IMR-90 (cell line): ENCODE measurements at regions not wholly inside any gene's neighbourhood (a gene's known extent, or its start where the extent isn't known, plus 50 kb on each side); places are given as distances from the start of the nearest gene placed in this dataset.

Experiments used
- ATAC-seq: fragments of 200-7000 bp; cut with Tn5 transposase; 2 replicates; pipeline ENCODE4 v1.9.1; 2020; ENCODE audit warnings: low read depth, mild to moderate bottlenecking, moderate library complexity
- BruUV-seq: library from RNA; stranded (reverse); fragments of 400-500 nt; replicated peaks from 2 replicates; lab custom pipeline; 2021; lab: Mats Ljungman, UMichigan
- CTCF ChIA-PET: fragments of 300-600 bp; formaldehyde crosslinking; extraction: SDS; loops from one replicate; lab custom pipeline; 2021; ENCODE audit warnings: antibody characterized with exemption; lab: Yijun Ruan, JAX
- POLR2A ChIA-PET: fragments of 300-600 bp; sonication (Branson Sonifier 250); formaldehyde crosslinking; loops from one replicate; lab custom pipeline; 2022; ENCODE audit warnings: antibody characterized with exemption; ENCODE audit not compliant: unreplicated experiment; lab: Charles Lee
- DNase-seq: peaks from one replicate; pipeline ENCODE4 v3.0.0; 2013
- H2AFZ ChIP-seq: replicated peaks from 2 replicates; pipeline ENCODE3; 2013; ENCODE audit warnings: low read length, mild to moderate bottlenecking; ENCODE audit not compliant: poor library complexity
- H2AK5ac ChIP-seq: 2 replicates; pipeline ENCODE4 v1.6.1; 2013; ENCODE audit warnings: low read depth, low read length, inconsistent platforms
- H2AK9ac ChIP-seq: replicated peaks from 2 replicates; pipeline ENCODE3; 2013; ENCODE audit warnings: mild to moderate bottlenecking, low read depth, low read length, moderate library complexity; ENCODE audit not compliant: poor library complexity
- H2BK120ac ChIP-seq: 2 replicates; pipeline ENCODE4 v1.6.1; 2013; ENCODE audit warnings: low read depth, low read length, inconsistent platforms
- H2BK15ac ChIP-seq: 3 replicates; pipeline ENCODE4 v1.6.1; 2013; ENCODE audit warnings: low read depth, low read length, inconsistent platforms
- H2BK20ac ChIP-seq: 2 replicates; pipeline ENCODE4 v1.6.1; 2013; ENCODE audit warnings: low read depth, mild to moderate bottlenecking, inconsistent platforms, low read length, moderate library complexity
- H2BK5ac ChIP-seq: 2 replicates; pipeline ENCODE4 v1.6.1; 2013; ENCODE audit warnings: mild to moderate bottlenecking, low read depth, low read length, inconsistent platforms; ENCODE audit not compliant: poor library complexity, severe bottlenecking
- H3K14ac ChIP-seq: replicated peaks from 2 replicates; pipeline ENCODE4 v1.6.1; 2013; ENCODE audit warnings: low read depth, low read length, inconsistent platforms
- H3K18ac ChIP-seq: 2 replicates; pipeline ENCODE4 v1.6.1; 2013; ENCODE audit warnings: low read depth, low read length, control low read depth
- H3K23ac ChIP-seq: 2 replicates; pipeline ENCODE4 v1.6.1; 2013; ENCODE audit warnings: low read depth, low read length, inconsistent platforms
- H3K27ac ChIP-seq: 2 replicates; pipeline ENCODE4 v1.5.1; 2013; ENCODE audit warnings: mild to moderate bottlenecking, control low read depth, low read length; ENCODE audit not compliant: insufficient read depth
- H3K27me3 ChIP-seq: 2 replicates; pipeline ENCODE4 v1.6.1; 2013; ENCODE audit warnings: low read length; ENCODE audit not compliant: control insufficient read depth, insufficient read depth
- H3K36me3 ChIP-seq: 2 replicates; pipeline ENCODE4 v1.6.1; 2013; ENCODE audit warnings: low read length, mixed read lengths; ENCODE audit not compliant: control insufficient read depth, insufficient read depth
- H3K4ac ChIP-seq: 2 replicates; pipeline ENCODE4 v1.6.1; 2013; ENCODE audit warnings: low read depth, low read length, inconsistent platforms
- H3K4me1 ChIP-seq: 2 replicates; pipeline ENCODE4 v1.6.1; 2013; ENCODE audit warnings: low read length, mixed read lengths; ENCODE audit not compliant: control insufficient read depth, insufficient read depth
- H3K4me2 ChIP-seq: 2 replicates; pipeline ENCODE4 v1.6.1; 2013; ENCODE audit warnings: low read depth, mild to moderate bottlenecking, control low read depth, low read length, moderate library complexity
- H3K4me3 ChIP-seq: 2 replicates; pipeline ENCODE4 v1.5.1; 2013; ENCODE audit warnings: low read depth, mild to moderate bottlenecking, control low read depth, low read length, moderate library complexity; ENCODE audit not compliant: insufficient read depth
- H3K56ac ChIP-seq: 2 replicates; pipeline ENCODE4 v1.6.1; 2013; ENCODE audit warnings: low read length, inconsistent platforms; ENCODE audit not compliant: insufficient read depth; ENCODE audit errors: extremely low read depth
- H3K79me1 ChIP-seq, 2 experiments: 2 replicates each; pipeline ENCODE4 v1.6.1; 2013; ENCODE audit warnings: low read length in 2 of 2, inconsistent platforms in 1 of 2, low read depth in 1 of 2
- H3K9ac ChIP-seq: 2 replicates; pipeline ENCODE4 v1.6.1; 2013; ENCODE audit warnings: low read depth, low read length, control low read depth
- H3K9me1 ChIP-seq: 2 replicates; pipeline ENCODE4 v1.6.1; 2013; ENCODE audit warnings: low read length, inconsistent platforms; ENCODE audit not compliant: insufficient read depth
- H3K9me3 ChIP-seq: 2 replicates; pipeline ENCODE4 v1.6.1; 2013; ENCODE audit warnings: low read length; ENCODE audit not compliant: control insufficient read depth, insufficient read depth
- H4K20me1 ChIP-seq: 2 replicates; pipeline ENCODE4 v1.6.1; 2013; ENCODE audit warnings: low read length, inconsistent platforms; ENCODE audit not compliant: insufficient read depth
- H4K5ac ChIP-seq: 2 replicates; pipeline ENCODE4 v1.6.1; 2013; ENCODE audit warnings: mild to moderate bottlenecking, low read depth, low read length, control low read depth
- H4K8ac ChIP-seq, 2 experiments: 2 replicates each; pipeline ENCODE4 v1.6.1; 2013; ENCODE audit warnings: low read depth in 2 of 2, low read length in 2 of 2, control low read depth in 1 of 2, inconsistent platforms in 1 of 2
- H4K91ac ChIP-seq: 2 replicates; pipeline ENCODE4 v1.6.1; 2013; ENCODE audit warnings: low read depth, low read length, inconsistent platforms; ENCODE audit not compliant: insufficient read depth
- BHLHE40 ChIP-seq: fragments of 150-350 bp; IDR thresholded peaks from 2 replicates; pipeline ENCODE4 v1.6.1; 2016; ENCODE audit warnings: mild to moderate bottlenecking, low read depth, low read length
- CEBPB ChIP-seq: IDR thresholded peaks from 2 replicates; pipeline ENCODE4 v1.6.1; 2012; ENCODE audit warnings: low read depth, low read length, improper control_type of control experiment
- CHD1 ChIP-seq: IDR thresholded peaks from 2 replicates; pipeline ENCODE4 v1.6.1; 2012; ENCODE audit warnings: low read depth, low read length, improper control_type of control experiment
- FOS ChIP-seq: fragments of 150-350 bp; IDR thresholded peaks from 2 replicates; pipeline ENCODE4 v1.6.1; 2016; ENCODE audit warnings: low read depth, low read length
- MAFK ChIP-seq: IDR thresholded peaks from 2 replicates; pipeline ENCODE4 v1.6.1; 2012; ENCODE audit warnings: low read depth, low read length, improper control_type of control experiment
- MAZ ChIP-seq: IDR thresholded peaks from 2 replicates; pipeline ENCODE4 v1.6.1; 2012; ENCODE audit warnings: low read depth, mild to moderate bottlenecking, low read length, improper control_type of control experiment, moderate library complexity, borderline replicate concordance
- MXI1 ChIP-seq: IDR thresholded peaks from 2 replicates; pipeline ENCODE4 v1.6.1; 2012; ENCODE audit warnings: low read depth, mild to moderate bottlenecking, low read length, moderate library complexity, borderline replicate concordance
- NFE2L2 ChIP-seq: fragments of 150-350 bp; IDR thresholded peaks from 2 replicates; pipeline ENCODE4 v1.6.1; 2016; ENCODE audit warnings: low read depth, mild to moderate bottlenecking, low read length
- POLR2A ChIP-seq: IDR thresholded peaks from 2 replicates; pipeline ENCODE4 v1.6.1; 2012; ENCODE audit warnings: mild to moderate bottlenecking, low read depth, low read length
- RAD21 ChIP-seq: IDR thresholded peaks from 2 replicates; pipeline ENCODE4 v1.6.1; 2012; ENCODE audit warnings: low read length, improper control_type of control experiment
- RCOR1 ChIP-seq: IDR thresholded peaks from 2 replicates; pipeline ENCODE4 v1.6.1; 2012; ENCODE audit warnings: mild to moderate bottlenecking, low read length, improper control_type of control experiment; ENCODE audit not compliant: insufficient replicate concordance
- RFX5 ChIP-seq: IDR thresholded peaks from 2 replicates; pipeline ENCODE4 v1.8.0; 2012; ENCODE audit warnings: low read depth, mild to moderate bottlenecking, low read length, moderate library complexity
- SMC3 ChIP-seq: fragments of 150-350 bp; IDR thresholded peaks from 2 replicates; pipeline ENCODE4 v1.6.1; 2016; ENCODE audit warnings: low read depth, mild to moderate bottlenecking, antibody characterized with exemption, low read length, moderate library complexity
- WGBS, 2 experiments: methylation state at CpG; one replicate each; pipeline versions ENCODE4 v1.1.5 to v1.1.7; 2013; ENCODE audit warnings: missing lambda C conversion rate in 2 of 2; ENCODE audit not compliant: insufficient read length in 1 of 2; ENCODE audit errors: extremely low coverage in 2 of 2; 5-methylcytosine and 5-hydroxymethylcytosine counted together
- dilution Hi-C: fragments of 300-500 bp; cut with HindIII; formaldehyde crosslinking; loops from one replicate; pipeline ENCODE4 v1.14.3; 2018; ENCODE audit warnings: low sequenced_read_pairs; ENCODE audit not compliant: unreplicated experiment
- in situ Hi-C: fragments of 300-500 bp; cut with MboI; formaldehyde crosslinking; loops from 3 replicates; pipeline ENCODE4 v1.14.3; 2019; ENCODE audit warnings: low sequenced_read_pairs, inconsistent platforms, mixed read lengths
- intact Hi-C: fragments of 100-400 bp; cut with micrococcal nuclease; formaldehyde crosslinking; loops from 2 replicates; pipeline ENCODE4 v1.10.0; 2022
- TF ChIP-seq, protein P1 (sequence below): fragments of 150-350 bp; IDR thresholded peaks from 2 replicates; pipeline ENCODE4 v1.6.1; 2017; ENCODE audit warnings: mild to moderate bottlenecking, antibody characterized with exemption, low read length, low read depth
- TF ChIP-seq, protein P2 (sequence below): fragments of 150-350 bp; IDR thresholded peaks from 2 replicates; pipeline ENCODE4 v1.6.1; 2016; ENCODE audit warnings: low read depth, mild to moderate bottlenecking, low read length, moderate library complexity, borderline replicate concordance
- TF ChIP-seq, protein P3 (sequence below): conservative IDR thresholded peaks from 2 replicates; pipeline ENCODE4 v1.5.1; 2012; ENCODE audit warnings: mild to moderate bottlenecking, low read depth, low read length, improper control_type of control experiment

DNA sequence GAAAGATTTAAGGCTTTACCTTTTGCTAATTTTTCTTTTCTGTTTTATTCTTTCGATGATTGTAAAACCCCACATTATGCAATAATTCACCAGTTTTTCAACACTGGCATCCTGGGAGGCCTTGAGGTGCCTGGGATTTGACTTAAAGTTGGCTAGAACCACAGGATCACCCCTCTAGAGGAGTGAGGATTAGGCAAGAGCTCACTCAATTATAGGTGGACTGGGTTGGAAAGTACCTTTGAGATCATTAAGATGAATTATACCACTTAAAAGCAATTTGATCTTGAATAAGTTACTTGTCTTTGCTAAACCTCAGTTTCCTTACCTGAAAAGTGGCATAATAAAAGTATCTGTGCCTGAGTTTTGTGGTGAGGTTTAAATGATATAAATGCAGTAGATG is 212.8 kb upstream of the TPRG1 start:
- no peak overlapping the region for H3K23ac ChIP-seq
- BruUV-seq: no TSS peak
- H3K4me2 ChIP-seq: no peak overlapping the region
- in situ Hi-C loops: loop anchor here (10.0 to 25.0 kb wide), 4 partner anchors 454 to 922 kb away; no protein-coding TSS in a partner anchor
- H3K4ac ChIP-seq: no peak overlapping the region
- no peak overlapping the region for H3K56ac ChIP-seq
- WGBS, 2 experiments: no CpG with 5 or more reads among the region's 1 CpG
- dilution Hi-C loops: loop anchor here (10.0 kb wide), 1 partner anchor 1214 kb away; the partner anchor contains the start of gene BCL6
- H4K8ac ChIP-seq: no peak overlapping the region
- H3K9me3 ChIP-seq: no peaks in the 10 kb centered on the region
- H3K36me3 ChIP-seq: no peaks in the 10 kb centered on the region
- no peak overlapping the region for H3K27ac ChIP-seq
- peaks cover 4% of the 10 kb centered on the region; the same call in 1 of the 2 replicates for H3K9me1 ChIP-seq
- POLR2A ChIA-PET: no interaction called here
- no peaks in the 10 kb centered on the region for H3K27me3 ChIP-seq
- H2AK9ac ChIP-seq: no peak overlapping the region
- H2BK15ac ChIP-seq: no peak overlapping the region
- TF ChIP-seq CHD1 (no peak), RCOR1 (no peak), POLR2A (no peak), FOS (no peak), CEBPB (no peak), SMC3 (no peak), MAFK (no peak), BHLHE40 (no peak), MAZ (no peak), MXI1 (no peak), RAD21 (no peak), RFX5 (no peak), NFE2L2 (no peak)
- TF ChIP-seq, protein P1, sequence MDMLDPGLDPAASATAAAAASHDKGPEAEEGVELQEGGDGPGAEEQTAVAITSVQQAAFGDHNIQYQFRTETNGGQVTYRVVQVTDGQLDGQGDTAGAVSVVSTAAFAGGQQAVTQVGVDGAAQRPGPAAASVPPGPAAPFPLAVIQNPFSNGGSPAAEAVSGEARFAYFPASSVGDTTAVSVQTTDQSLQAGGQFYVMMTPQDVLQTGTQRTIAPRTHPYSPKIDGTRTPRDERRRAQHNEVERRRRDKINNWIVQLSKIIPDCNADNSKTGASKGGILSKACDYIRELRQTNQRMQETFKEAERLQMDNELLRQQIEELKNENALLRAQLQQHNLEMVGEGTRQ: no peak
- TF ChIP-seq, protein P2, sequence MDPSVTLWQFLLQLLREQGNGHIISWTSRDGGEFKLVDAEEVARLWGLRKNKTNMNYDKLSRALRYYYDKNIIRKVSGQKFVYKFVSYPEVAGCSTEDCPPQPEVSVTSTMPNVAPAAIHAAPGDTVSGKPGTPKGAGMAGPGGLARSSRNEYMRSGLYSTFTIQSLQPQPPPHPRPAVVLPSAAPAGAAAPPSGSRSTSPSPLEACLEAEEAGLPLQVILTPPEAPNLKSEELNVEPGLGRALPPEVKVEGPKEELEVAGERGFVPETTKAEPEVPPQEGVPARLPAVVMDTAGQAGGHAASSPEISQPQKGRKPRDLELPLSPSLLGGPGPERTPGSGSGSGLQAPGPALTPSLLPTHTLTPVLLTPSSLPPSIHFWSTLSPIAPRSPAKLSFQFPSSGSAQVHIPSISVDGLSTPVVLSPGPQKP: no peak
- TF ChIP-seq, protein P3, sequence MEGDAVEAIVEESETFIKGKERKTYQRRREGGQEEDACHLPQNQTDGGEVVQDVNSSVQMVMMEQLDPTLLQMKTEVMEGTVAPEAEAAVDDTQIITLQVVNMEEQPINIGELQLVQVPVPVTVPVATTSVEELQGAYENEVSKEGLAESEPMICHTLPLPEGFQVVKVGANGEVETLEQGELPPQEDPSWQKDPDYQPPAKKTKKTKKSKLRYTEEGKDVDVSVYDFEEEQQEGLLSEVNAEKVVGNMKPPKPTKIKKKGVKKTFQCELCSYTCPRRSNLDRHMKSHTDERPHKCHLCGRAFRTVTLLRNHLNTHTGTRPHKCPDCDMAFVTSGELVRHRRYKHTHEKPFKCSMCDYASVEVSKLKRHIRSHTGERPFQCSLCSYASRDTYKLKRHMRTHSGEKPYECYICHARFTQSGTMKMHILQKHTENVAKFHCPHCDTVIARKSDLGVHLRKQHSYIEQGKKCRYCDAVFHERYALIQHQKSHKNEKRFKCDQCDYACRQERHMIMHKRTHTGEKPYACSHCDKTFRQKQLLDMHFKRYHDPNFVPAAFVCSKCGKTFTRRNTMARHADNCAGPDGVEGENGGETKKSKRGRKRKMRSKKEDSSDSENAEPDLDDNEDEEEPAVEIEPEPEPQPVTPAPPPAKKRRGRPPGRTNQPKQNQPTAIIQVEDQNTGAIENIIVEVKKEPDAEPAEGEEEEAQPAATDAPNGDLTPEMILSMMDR: no peak
- CTCF ChIA-PET: no interaction called here
- no peak overlapping the region for H2BK5ac ChIP-seq
- H2BK20ac ChIP-seq: no peak overlapping the region
- peaks cover 5% of the 10 kb centered on the region for H3K4me1 ChIP-seq
- no peak overlapping the region for H2BK120ac ChIP-seq
- no peak overlapping the region for H2AFZ ChIP-seq
- intact Hi-C loops: loop anchor here (10.0 kb wide), 3 partner anchors 274 to 614 kb away; no protein-coding TSS in a partner anchor
- H3K18ac ChIP-seq: no peak overlapping the region
- H3K79me1 ChIP-seq: peaks cover 0 to 5% of the 10 kb centered on the region in 2 experiments; a peak in 2 of 4 replicates
- no peak for DNase-seq
- H4K20me1 ChIP-seq: no peaks in the 10 kb centered on the region
- no peak overlapping the region for H3K4me3 ChIP-seq
- no peak overlapping the region for H3K14ac ChIP-seq
- H4K91ac ChIP-seq: no peak overlapping the region
- no peak overlapping the region for H4K5ac ChIP-seq
- no peak overlapping the region for H3K9ac ChIP-seq
- ATAC-seq: no peak
- H2AK5ac ChIP-seq: no peak overlapping the region
